Glutamatergic neuron (in vitro differentiated cells): ENCODE measurements at regions not wholly inside any gene's neighbourhood (a gene's known extent, or its start where the extent isn't known, plus 50 kb on each side); places are given as distances from the start of the nearest gene placed in this dataset.

Experiments
- DNase-seq: peaks from one replicate; pipeline ENCODE4 v3.0.0; 2022
- H3K27ac Mint-ChIP-seq: one replicate; pipeline ENCODE4 v1.8.0; 2020; ENCODE audit warnings: mild to moderate bottlenecking, mixed read lengths, inconsistent platforms; ENCODE audit not compliant: unreplicated experiment
- H3K27me3 Mint-ChIP-seq: one replicate; pipeline ENCODE4 v1.8.0; 2020; ENCODE audit warnings: mild to moderate bottlenecking, moderate library complexity, mixed read lengths, inconsistent platforms; ENCODE audit not compliant: unreplicated experiment
- H3K36me3 Mint-ChIP-seq: one replicate; pipeline ENCODE4 v1.8.0; 2020; ENCODE audit warnings: mild to moderate bottlenecking, mixed read lengths, inconsistent platforms; ENCODE audit not compliant: unreplicated experiment
- H3K4me1 Mint-ChIP-seq: one replicate; pipeline ENCODE4 v1.8.0; 2020; ENCODE audit warnings: mild to moderate bottlenecking, low read depth, mixed read lengths, inconsistent platforms; ENCODE audit not compliant: unreplicated experiment
- H3K4me3 Mint-ChIP-seq: one replicate; pipeline ENCODE4 v1.8.0; 2020; ENCODE audit warnings: mild to moderate bottlenecking, mixed read lengths, inconsistent platforms; ENCODE audit not compliant: unreplicated experiment
- H3K9me3 Mint-ChIP-seq: one replicate; pipeline ENCODE4 v1.8.0; 2020; ENCODE audit warnings: mild to moderate bottlenecking, moderate library complexity, mixed read lengths, inconsistent platforms; ENCODE audit not compliant: unreplicated experiment
- CTCF ChIP-seq: fragments of 200-600 bp; sonication (generic); IDR thresholded peaks from one replicate; pipeline ENCODE4 v1.5.0; 2021; ENCODE audit not compliant: partially characterized antibody, unreplicated experiment

- no peak for TF ChIP-seq CTCF
- Mint-ChIP-seq H3K4me3 (no peak overlapping the region), H3K27ac (no peak overlapping the region), H3K4me1 (peaks cover 18% of the 10 kb centered on the region), H3K36me3 (no peaks in the 10 kb centered on the region), H3K27me3 (no peaks in the 10 kb centered on the region), H3K9me3 (peaks cover 3% of the 10 kb centered on the region)
- no peak for DNase-seq
These were observed 496.9 kb downstream of the TMA16 start for GRCh38 chr4:163991298-163991865.

- no peak for TF ChIP-seq CTCF
- no peak overlapping the region for H3K4me3 Mint-ChIP-seq
- H3K4me1 Mint-ChIP-seq = no peaks in the 10 kb centered on the region
- no peaks in the 10 kb centered on the region for H3K27me3 Mint-ChIP-seq
- H3K9me3 Mint-ChIP-seq = peaks cover 2% of the 10 kb centered on the region
- H3K27ac Mint-ChIP-seq = no peak overlapping the region
- H3K36me3 Mint-ChIP-seq = peaks cover 5% of the 10 kb centered on the region
- no peak for DNase-seq
These were observed 514.9 kb downstream of the TMA16 start for GRCh38 chr4:164009435-164009834.

GRCh38 chr4:164011791-164012190 is 517.3 kb downstream of the TMA16 start:
- Mint-ChIP-seq H3K9me3 (no peaks in the 10 kb centered on the region), H3K27me3 (no peaks in the 10 kb centered on the region), H3K4me3 (no peak overlapping the region), H3K27ac (no peak overlapping the region), H3K36me3 (no peaks in the 10 kb centered on the region), H3K4me1 (no peaks in the 10 kb centered on the region)
- no peak for TF ChIP-seq CTCF
- no peak for DNase-seq

- H3K9me3 Mint-ChIP-seq = no peaks in the 10 kb centered on the region
These were observed 518.0 kb downstream of the TMA16 start for GRCh38 chr4:164012396-164013027.

More at GRCh38 chr4:164012396-164013027, 518.0 kb downstream of the TMA16 start:
- Mint-ChIP-seq H3K36me3 (no peaks in the 10 kb centered on the region), H3K27ac (no peak overlapping the region), H3K4me1 (no peaks in the 10 kb centered on the region), H3K4me3 (no peak overlapping the region), H3K27me3 (no peaks in the 10 kb centered on the region)
- TF ChIP-seq CTCF = peak; percentile 52
- peak; percentile 70 for DNase-seq
